GM19025 (cell line): ENCODE measurements at regions not wholly inside any gene's neighbourhood (a gene's known extent, or its start where the extent isn't known, plus 50 kb on each side); places are given as distances from the start of the nearest gene placed in this dataset.
"Not testable (repeated sequence)": the region's sequence is repeated elsewhere in the genome, so short reads cannot be mapped to it uniquely, and the experiment has no call there.

Experiments
- ATAC-seq: cut with Tn5 transposase; IDR thresholded peaks from one replicate; pipeline ENCODE4 v1.9.1; 2021; ENCODE audit warnings: mild to moderate bottlenecking, low read depth, moderate library complexity; ENCODE audit not compliant: unreplicated experiment

GRCh38 chr18:67455890-67456501 lies 60.5 kb downstream of the DSEL start:
- no peak for ATAC-seq

- ATAC-seq: no peak
Measured at GRCh38 chr18:67453901-67454300, 62.6 kb downstream of the DSEL start.

- no peak for ATAC-seq
Measured at GRCh38 chr18:67451960-67452359, 64.6 kb downstream of the DSEL start.

DNA sequence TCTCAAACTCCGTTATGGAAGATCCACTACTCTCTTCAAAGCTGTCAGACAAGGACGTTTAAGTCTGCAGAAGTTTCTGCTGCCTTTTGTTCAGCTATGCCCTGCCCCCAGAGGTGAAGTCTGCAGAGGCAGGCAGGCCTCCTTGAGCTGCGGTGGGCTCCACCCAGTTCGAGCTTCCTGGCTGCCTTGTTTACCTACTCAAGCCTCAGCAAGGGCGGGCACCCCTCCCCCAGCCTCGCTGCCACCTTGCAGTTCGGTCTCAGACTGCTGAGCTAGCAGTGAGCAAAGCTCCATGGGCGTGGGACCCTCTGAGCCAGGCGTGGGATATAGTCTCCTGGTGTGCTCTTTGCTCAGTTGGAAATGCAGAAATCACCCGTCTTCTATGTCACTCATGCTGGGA lies 65.4 kb downstream of the DSEL start:
- not testable (repeated sequence) for ATAC-seq

GRCh38 chr18:67433971-67434370 lies 82.5 kb downstream of the DSEL start:
- no peak for ATAC-seq

GRCh38 chr18:67432806-67433205 lies 83.7 kb downstream of the DSEL start:
- no peak for ATAC-seq

DNA sequence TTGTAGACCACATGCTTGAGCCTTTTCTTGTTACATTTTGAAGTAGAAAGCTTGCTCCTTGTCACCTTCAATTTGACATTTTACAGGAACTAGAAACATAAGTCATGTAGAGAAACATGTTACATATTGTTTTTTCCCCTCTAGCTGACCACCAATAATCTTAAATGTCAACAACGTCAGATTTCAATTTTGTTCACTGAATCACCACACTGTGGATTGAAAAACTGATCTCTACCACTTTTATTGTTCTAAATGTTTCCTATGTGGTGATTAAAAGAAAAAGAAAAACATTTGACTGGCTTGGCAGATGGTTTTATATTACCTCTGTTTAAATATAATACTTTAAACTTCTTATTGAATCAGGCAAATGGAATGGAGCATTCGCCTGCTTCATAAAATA lies 87.7 kb downstream of the DSEL start:
- no peak for ATAC-seq

- ATAC-seq: no peak
Measured at GRCh38 chr18:67428158-67428557, 88.4 kb downstream of the DSEL start.

- no peak for ATAC-seq
Measured at GRCh38 chr18:67426486-67426885, 90.0 kb downstream of the DSEL start.

- no peak for ATAC-seq
Measured at GRCh38 chr18:67425672-67426071, 90.8 kb downstream of the DSEL start.

DNA sequence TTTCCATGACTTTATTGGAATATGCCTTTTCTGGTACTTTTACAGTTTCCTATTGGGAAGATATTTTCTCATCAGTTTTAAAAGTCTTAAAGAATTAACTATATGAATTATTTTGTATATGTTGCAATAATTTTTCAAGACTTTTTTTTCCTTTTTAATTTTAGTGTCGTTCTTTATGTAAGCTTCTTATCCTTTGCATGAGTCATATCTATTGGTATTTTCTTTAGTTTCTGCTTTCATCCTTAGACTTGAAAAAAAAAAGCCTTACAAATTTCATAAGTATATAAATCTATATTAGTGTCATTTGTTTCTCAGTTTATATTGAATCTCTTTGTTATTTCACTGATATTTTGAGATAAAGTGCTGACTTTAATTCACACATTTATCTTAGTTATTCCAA lies 94.9 kb downstream of the DSEL start:
- no peak for ATAC-seq

DNA sequence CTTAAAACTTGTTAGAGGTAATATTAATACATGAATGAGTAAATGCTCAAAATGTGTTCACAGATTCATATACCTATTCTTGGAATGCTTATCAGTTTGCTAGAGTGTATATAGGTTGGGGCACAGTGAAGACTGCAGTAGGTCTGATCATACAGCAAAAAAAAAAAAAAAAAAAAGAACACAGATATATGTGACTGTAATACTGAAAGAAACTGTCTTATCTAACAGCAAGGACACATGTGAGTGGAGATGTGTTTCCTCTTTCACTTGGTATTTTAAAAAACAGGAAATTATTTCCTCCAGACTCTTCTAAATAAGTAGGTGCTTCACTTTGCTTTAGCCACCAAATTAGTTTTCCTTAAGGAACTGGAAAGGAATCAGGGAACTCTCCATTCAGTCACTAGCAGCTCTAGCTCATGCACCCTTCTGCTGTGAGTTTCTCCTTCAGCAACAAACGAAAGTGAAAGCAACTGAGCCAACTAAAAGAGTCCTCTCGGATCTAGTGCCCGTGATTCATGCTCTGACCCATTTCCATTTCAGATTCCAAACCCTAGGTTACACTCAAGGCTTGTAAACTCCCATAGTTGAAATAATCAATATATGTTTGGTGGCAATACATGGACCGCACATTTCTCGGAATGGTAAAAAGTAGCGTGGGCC lies 98.5 kb downstream of the DSEL start:
- ATAC-seq: peak; percentile 75

- ATAC-seq: no peak
Measured at GRCh38 chr18:67411116-67411515, 105.4 kb downstream of the DSEL start.

- no peak for ATAC-seq
Measured at GRCh38 chr18:67410075-67411070, 106.1 kb downstream of the DSEL start.

GRCh38 chr18:67408240-67408639 lies 108.3 kb downstream of the DSEL start:
- ATAC-seq: no peak

DNA sequence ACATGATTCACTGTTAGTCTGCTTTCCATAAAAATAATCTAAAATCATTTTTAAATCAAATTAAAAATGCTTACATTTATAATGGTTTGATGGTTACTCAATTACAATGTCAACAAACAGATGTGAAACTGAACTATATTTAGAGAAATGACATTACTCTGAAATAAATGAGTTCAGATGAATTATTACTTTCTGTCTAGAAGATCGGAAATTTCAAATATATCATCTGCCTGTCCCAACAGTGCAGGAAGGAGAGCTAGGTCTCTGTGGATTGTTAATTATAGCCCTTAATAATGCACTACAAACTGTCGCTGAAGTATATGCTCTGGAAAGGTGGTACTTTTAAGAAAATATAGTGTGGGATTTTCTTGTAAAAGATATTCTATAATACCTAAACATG lies 109.8 kb downstream of the DSEL start:
- no peak for ATAC-seq

GRCh38 chr18:67402543-67402942 lies 114.0 kb downstream of the DSEL start:
- no peak for ATAC-seq

DNA sequence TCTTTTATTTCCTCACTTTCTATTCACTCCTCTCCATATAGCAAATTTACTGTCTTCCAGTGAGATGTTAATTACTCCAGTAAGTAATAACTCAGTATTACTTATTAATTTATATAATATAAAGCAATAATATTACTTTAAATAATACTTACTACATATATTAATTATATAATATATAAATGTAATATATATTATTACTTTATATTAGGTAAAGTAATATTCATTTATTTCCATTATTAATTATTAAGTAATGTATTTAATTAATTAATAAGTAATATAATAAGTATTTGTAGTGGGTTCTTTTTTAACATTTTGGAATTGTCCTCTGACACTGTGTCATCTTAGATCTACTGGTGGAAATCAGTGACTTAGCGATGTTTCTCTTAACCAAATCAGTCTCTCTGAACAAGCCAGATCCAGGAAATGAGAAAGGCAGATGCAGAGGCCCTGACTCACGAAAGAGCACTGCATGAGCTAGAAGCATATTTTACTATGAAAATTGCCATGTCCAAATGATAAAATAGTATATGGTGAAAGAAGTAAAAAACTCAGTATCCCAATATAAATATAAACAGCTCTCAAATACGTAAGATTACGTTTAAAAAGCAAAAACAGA lies 115.9 kb downstream of the DSEL start:
- ATAC-seq: no peak

DNA sequence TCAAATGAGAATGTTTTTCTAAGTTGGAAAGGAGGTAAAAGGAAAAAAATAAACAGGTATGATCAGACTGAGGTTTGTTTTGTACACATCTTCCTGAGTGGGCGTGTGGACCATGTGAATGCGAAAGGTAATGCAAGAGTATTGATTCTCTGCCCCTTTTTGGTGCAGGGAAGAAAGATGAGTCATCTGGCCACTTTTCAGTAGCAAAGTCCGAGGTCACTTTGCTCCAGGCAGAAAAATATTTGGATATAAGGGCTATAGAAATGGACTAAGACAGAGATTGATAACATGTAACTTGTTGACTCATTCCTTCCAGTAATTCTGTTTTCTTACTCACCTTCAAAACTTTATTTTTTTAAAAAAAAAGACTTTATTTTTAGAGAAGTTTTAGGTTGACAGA lies 130.5 kb downstream of the DSEL start:
- no peak for ATAC-seq

- no peak for ATAC-seq
Measured at GRCh38 chr18:67385455-67385854, 131.1 kb downstream of the DSEL start.

DNA sequence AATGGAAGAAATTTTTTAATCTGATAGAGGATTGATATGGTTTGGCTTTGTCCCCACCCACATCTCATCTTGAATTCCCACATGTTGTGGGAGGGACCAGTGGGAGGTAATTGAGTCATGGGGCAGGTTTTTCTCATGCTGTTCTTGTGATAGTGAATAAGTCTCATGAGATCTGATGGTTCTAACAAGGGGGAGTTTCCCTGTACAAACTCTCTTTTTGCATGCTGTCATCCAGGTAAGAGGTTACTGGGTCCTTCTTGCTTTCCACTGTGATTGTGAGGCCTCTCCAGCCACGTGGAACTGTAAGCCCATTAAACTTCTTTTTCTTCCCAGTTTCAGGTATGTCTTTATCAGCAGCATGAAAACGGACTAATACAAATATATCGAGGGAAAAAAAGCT lies 132.5 kb downstream of the DSEL start:
- ATAC-seq: not testable (repeated sequence)
